Nucleus accumbens (tissue), 56 donors: ENCODE measurements at regions not wholly inside any gene's neighbourhood (a gene's known extent, or its start where the extent isn't known, plus 50 kb on each side); places are given as distances from the start of the nearest gene placed in this dataset.

Experiments
- DNase-seq, 56 donors: peaks; one replicate each; lab custom pipeline; 2025; lab: John Stamatoyannopoulos, UW

- DNase-seq: no peak
Observed at GRCh38 chr3:77945320-77945719, 905.4 kb downstream of the ROBO2 start.

DNA sequence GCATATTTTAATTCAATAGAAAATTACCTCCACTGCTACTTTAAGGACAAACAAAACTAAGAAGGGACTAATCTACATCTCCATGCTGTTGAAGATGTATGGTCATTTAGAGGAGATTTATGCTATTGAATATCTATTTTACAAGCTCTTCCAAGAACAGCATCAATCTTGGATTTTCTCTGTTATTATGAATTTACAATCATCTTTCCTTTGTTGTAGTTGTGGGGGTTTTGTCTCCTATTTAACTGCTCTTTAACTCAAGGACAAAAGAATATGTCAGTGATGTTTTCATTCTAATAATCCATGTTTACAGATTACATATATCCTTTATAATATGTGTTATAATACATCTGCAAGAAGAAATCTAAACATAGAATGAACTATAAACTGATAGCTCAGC lies 907.8 kb downstream of the ROBO2 start:
- DNase-seq: no peak

DNA sequence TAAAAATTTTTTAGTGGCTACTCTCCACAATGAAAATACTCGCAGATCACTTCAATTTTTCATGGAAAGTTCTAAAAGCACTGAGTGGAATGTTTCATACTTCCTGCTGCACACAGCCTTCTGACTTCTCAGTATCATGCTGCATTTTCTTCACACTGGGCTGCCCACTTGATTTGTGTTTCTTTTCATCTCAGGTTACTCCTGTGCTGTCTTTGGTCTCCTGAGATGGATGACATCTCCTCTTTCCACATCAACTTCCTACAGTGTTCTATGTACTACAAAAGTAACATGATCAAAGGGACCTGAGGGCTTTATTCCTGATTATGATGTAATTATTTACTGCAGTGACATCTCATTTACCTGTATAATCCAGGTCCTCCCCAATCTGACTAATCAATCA lies 927.7 kb downstream of the ROBO2 start:
- no peak for DNase-seq

DNA sequence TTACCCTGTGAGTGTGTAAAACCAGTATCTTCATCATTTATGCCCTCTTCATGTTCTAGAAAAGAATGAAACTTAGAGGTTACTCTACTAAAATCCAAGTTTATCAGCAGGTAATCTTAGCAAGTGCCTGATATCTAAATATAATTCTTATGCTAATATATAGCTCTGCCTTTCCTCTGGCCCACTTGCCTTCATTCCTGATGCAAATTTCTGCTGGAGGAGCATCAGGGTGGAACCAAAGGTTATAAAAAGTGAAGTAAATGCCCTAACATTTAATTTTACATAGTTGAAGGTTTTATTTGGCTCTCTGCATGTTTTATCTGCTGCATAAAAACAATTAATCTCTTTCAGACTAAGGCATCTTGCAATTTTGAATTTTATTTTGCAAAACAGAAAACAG lies 936.2 kb downstream of the ROBO2 start:
- DNase-seq: no peak

DNA sequence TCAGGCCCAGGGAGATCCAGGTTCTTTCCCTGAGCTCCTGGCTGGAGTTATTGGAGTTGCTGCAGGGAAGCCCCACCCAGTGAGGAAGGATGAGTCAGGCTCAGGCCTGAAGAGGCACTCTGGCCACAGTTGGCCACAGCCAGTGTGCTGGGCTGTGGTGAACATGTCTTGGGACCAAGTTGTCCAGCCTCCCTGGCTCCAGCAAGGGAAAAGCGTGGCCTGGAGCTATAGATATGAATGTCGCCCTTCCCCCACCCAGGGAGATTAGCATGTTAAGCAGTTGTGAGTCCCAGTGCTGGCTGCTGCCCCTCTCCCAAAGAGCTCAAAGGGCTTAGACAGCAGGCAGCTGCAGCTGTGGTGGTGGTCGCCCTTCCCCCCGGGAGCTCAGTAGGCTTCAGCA lies 963.2 kb downstream of the ROBO2 start:
- no peak for DNase-seq

GRCh38 chr3:78004571-78004970 lies 964.7 kb downstream of the ROBO2 start:
- no peak for DNase-seq

- no peak for DNase-seq
Observed at GRCh38 chr3:78013653-78014052, 973.8 kb downstream of the ROBO2 start.

DNA sequence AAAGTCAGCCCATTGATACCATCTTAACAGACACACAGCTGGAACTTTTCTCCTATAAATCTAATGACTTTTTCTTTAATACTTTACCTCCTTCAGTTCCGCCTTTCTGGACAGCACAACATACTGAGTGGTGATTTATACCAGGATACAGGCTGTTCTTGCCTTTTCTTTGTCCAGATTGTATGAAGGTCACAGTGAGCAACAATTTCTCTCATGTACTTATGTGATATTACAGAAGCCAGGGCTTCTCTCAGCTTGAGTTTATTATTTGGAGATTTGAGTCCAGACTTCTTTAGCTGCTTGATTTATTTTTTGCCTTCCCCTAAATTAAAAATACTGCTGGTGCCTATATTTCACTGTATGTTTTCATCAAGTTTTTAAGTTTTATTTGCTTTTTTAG lies 976.0 kb downstream of the ROBO2 start:
- no peak for DNase-seq

DNA sequence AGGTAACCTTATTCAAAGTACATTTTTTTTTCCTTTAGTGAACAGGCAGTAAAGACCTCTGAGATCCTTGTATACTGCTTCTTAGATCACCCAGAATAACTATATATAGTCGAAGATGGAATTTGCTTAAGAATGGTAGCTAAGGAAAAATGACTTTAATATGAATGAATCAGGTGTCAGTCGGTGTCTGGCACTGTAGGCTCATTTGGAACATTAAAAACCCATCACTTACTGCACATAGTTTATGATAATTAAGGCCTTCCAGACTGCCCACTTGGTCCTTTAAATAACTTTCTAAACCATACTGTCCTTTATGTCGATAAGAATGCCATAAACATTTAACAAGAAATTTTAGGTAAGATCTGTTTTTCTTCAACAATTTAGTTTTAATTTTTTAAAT lies 981.8 kb downstream of the ROBO2 start:
- no peak for DNase-seq

DNA sequence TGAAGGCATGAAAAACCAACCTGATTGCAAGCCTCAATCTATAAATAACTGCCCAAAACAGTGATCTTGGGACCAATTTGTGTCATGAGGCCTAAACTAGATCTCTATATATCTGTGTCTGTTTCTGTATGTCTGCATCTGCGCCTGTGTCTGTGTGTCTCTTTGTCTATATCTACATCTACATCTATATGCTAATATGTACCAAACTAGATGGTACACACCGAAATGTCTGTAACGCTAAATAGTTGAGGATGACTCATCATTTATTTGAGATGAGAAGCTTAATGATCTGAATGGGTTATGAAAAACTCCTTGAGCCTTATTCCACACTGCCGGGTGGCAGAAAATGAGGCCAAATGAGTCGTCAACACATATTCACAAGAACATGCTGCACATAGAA lies 982.3 kb downstream of the ROBO2 start:
- DNase-seq: no peak

- DNase-seq: no peak
Observed at GRCh38 chr3:78023257-78023656, 983.4 kb downstream of the ROBO2 start.

GRCh38 chr3:78025916-78026315 lies 986.0 kb downstream of the ROBO2 start:
- no peak for DNase-seq

DNA sequence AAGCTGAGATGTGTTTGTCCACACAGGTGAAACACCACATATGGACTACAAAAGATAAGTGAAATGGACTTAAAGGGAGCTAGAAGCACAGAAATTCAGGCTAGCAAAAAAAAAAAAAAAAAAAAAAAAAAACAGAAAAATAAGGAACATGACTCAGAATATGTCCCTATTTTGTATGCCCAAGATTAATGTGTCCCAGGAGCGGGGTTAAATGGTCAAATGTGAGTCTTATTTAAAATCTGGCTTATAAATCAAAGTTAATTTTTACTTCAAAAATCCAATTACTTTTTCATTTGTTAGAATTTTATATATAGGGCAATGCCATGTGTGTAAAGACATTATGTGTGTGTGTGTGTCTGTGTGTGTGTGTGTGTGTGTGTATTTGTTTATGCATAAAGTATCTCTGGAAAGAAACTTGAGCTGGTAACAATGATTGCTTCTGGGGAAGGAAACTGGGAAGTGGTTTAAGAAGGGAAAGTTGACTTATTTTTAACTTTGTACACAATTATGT lies 986.5 kb downstream of the ROBO2 start:
- DNase-seq: no peak

DNA sequence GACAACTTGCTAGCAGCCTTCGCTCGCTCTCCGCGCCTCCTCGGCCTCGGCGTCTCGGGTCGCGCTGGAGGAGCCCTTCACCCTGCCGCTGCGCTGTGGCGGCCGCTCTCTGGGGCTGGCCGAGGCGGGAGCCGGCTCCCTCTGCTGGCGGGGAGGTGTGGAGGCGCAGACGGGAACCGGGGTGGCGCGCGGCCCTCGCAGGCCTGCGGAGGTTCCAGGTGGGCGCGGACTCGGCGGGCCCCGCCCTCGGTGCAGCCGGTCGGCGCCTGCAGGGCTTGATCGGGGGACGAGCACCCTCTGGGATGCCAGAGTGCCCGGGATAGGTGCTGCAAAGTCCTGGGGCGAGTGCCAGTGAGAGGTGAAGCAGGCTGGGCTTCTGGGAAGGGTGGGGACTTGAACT lies 989.9 kb downstream of the ROBO2 start:
- DNase-seq: peak in 1 of 56 donors; percentile 1

DNA sequence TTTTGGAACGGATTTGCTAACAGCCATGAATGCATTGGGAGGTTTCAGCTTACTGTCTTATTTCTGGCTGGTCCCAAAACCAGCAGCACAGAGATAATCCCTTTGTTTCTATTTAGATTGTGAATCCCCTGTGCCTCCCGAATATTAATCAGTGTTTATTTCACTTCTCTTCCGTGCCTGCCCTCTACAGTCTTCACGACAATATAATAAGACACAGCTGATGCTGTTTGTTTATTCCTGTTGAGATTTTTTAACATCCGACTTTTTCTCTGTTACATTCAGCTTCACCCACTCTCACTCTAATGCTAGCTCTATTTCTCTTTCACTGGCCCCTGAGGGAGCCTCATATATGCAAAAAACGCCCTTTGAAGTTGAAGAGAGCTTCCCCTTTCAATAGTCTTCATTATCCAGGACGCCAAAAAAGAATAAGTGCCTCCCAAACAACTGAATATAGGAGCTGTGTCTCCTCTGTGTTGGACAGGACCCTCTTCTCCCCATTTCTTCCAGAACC lies 995.3 kb downstream of the ROBO2 start:
- no peak for DNase-seq

DNA sequence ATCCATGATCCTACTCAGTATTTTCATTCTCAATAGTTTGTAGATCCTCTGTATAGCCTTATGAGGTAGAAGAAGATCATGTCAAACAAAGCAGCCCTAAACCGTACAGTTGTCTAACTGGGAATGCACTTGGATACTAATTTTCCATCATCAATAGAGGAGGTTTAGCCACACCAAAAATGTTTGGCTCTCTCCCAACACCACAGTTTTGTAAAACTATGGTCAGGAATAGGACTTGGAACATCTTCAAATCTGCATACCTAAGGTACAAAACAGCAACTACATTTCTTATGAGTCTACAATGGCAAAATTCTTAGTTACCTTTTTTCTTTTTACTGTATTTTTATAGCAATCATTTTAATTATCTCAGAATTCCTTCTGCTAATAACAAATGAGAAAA lies 1001.6 kb downstream of the ROBO2 start:
- no peak for DNase-seq

GRCh38 chr3:78046566-78046965 lies 1006.7 kb downstream of the ROBO2 start:
- DNase-seq: no peak

GRCh38 chr3:78048698-78049097 lies 1008.8 kb downstream of the ROBO2 start:
- DNase-seq: no peak

- no peak for DNase-seq
Observed at GRCh38 chr3:78049521-78049920, 1009.6 kb downstream of the ROBO2 start.

- DNase-seq: no peak
Observed at GRCh38 chr3:78050276-78051065, 1010.6 kb downstream of the ROBO2 start.

- DNase-seq: no peak
Observed at GRCh38 chr3:78052746-78053145, 1012.8 kb downstream of the ROBO2 start.

DNA sequence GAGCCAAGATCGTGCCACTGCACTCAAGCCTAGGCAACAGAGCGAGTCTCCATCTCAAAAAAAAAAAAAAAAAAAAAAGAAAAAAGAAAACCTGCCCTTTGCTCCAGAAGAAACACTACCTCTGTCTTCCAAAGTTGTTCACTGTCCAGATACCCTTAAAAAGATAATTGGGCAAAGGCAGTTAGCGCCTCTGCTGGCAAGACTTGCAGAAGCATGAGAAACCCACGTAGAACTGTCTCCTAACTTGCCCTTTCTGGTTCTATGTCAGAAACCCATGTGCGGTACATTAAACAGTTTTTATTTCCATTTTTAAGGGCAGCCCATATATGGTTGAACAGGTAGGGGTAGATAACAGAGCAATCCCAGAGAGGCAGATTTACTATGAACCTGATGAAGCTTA lies 1026.4 kb downstream of the ROBO2 start:
- no peak for DNase-seq

DNA sequence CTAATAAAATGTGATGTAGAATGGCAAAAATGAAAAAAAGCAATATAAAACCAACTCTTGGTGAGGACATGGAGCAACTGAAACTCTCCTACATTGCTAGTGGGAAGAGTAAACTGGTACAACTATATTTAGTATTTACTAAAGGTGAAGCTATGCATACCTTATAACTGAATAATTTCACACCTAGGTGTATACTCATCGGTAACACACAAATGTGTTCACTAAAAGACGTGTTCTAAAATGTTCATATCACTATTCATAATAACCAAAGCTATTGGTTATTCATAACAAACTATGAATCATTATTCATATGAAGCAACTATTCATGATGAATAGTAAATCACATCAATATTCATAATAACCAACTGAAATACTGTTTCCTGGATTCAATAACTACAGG lies 1030.3 kb downstream of the ROBO2 start:
- DNase-seq: no peak
